HepG2 (cell line): ENCODE measurements at regions not wholly inside any gene's neighbourhood (a gene's known extent, or its start where the extent isn't known, plus 50 kb on each side); places are given as distances from the start of the nearest gene placed in this dataset.

Experiments used
- CSRNP2 ChIP-seq: sonication (generic); formaldehyde crosslinking; conservative IDR thresholded peaks from 2 replicates; pipeline ENCODE4 v1.8.0; 2022; ENCODE audit warnings: low read depth, missing genetic modification reagents
- DBP ChIP-seq: sonication (generic); formaldehyde crosslinking; IDR thresholded peaks from 2 replicates; pipeline ENCODE4 v1.4.0; 2020; ENCODE audit warnings: missing genetic modification reagents; ENCODE audit errors: not compliant biosample characterization
- FOXC1 ChIP-seq: sonication (generic); formaldehyde crosslinking; IDR thresholded peaks from 2 replicates; pipeline ENCODE4 v1.8.0; 2022; ENCODE audit warnings: mild to moderate bottlenecking, missing genetic modification reagents, borderline replicate concordance
- ISX ChIP-seq: sonication (generic); formaldehyde crosslinking; conservative IDR thresholded peaks from 2 replicates; pipeline ENCODE4 v1.5.0; 2020; ENCODE audit warnings: missing genetic modification reagents
- ZHX2 ChIP-seq, 2 experiments: sonication (generic) in 1 of 2; formaldehyde crosslinking in 1 of 2; IDR thresholded peaks; 2 replicates each; pipeline versions ENCODE4 v1.6.1 to v1.9.0; 2014 to 2022; ENCODE audit warnings: antibody characterized with exemption in 1 of 2, borderline replicate concordance in 1 of 2, inconsistent platforms in 1 of 2, low read depth in 1 of 2, missing genetic modification reagents in 1 of 2
- ZNF12 ChIP-seq: sonication (generic); formaldehyde crosslinking; IDR thresholded peaks from 2 replicates; pipeline ENCODE4 v1.5.0; 2020; ENCODE audit warnings: missing genetic modification reagents
- ZNF17 ChIP-seq: sonication (generic); formaldehyde crosslinking; IDR thresholded peaks from 2 replicates; pipeline ENCODE4 v1.5.0; 2020; ENCODE audit warnings: mild to moderate bottlenecking, missing genetic modification reagents
- ZNF225 ChIP-seq: sonication (generic); formaldehyde crosslinking; IDR thresholded peaks from 2 replicates; pipeline ENCODE4 v1.4.0; 2020; ENCODE audit warnings: mild to moderate bottlenecking, missing genetic modification reagents
- ZNF235 ChIP-seq: sonication (generic); formaldehyde crosslinking; IDR thresholded peaks from 2 replicates; pipeline ENCODE4 v1.8.1; 2023; ENCODE audit warnings: mild to moderate bottlenecking, missing genetic modification reagents, borderline replicate concordance
- ZNF24 ChIP-seq: fragments of 450-650 bp; IDR thresholded peaks from 2 replicates; pipeline ENCODE4 v1.6.1; 2017; ENCODE audit warnings: antibody characterized with exemption, mild to moderate bottlenecking
- ZNF644 ChIP-seq: IDR thresholded peaks from 2 replicates; pipeline ENCODE4 v1.6.1; 2016; ENCODE audit warnings: low read depth

GRCh38 chr1:209072481-209072880 lies 511.0 kb upstream of the CAMK1G start (continued):
- TF ChIP-seq ZHX2 (IDR thresholded peaks at IDR 0.05; ENCODE audit: low read depth) (no peak), ZHX2 (CRISPR knock-in tag; IDR thresholded peaks at IDR 0.05; ENCODE audit: borderline replicate concordance) (no peak), ZNF12 (CRISPR knock-in tag) (no peak), ZNF644 (CRISPR knock-in tag) (no peak), FOXC1 (no peak), ZNF24 (no peak), ZNF17 (CRISPR knock-in tag) (no peak), ISX (CRISPR knock-in tag) (no peak), DBP (no peak), ZNF225 (no peak), CSRNP2 (no peak), ZNF235 (no peak)
